ENCODE measurements at regions not wholly inside any gene's neighbourhood (a gene's known extent, or its start where the extent isn't known, plus 50 kb on each side); places are given as distances from the start of the nearest gene placed in this dataset.

DNA sequence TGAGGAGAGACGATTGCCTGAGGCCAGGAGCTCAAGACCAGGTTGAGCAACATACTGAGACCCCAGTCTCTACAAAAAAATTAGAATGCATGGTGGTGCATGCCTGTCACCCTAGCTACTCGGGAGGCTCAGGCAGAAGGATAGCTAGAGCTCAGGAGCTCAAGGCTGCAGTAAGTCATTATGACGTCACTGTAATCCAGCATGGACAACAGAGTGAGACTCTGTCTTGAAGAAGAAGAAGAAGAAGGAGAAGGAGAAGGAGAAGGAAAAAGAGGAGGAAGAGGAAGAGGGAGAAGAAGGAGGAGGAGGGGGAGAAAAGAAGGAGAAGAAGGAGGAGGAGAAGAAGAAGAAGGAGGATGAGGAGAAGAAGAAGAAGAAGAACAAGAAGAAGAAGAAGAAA, 519.1 kb downstream of the CDH9 start:
- no peaks in the 10 kb centered on the region for H4K20me1 ChIP-seq (ENCODE audit: insufficient read depth)
- H2AFZ ChIP-seq (ENCODE audit: low read depth), result no peak overlapping the region
- H3K4me2 ChIP-seq, result no peak overlapping the region
- no peak overlapping the region for H3K9ac ChIP-seq
- H3K27ac ChIP-seq, result no peak overlapping the region
- H3K4me1 ChIP-seq (ENCODE audit: low read depth, poor library complexity, severe bottlenecking), result no peaks in the 10 kb centered on the region
- no peak overlapping the region for H3K4me3 ChIP-seq (IDR thresholded peaks at IDR 0.05; ENCODE audit: insufficient read depth, low read depth, low read length)
- TF ChIP-seq, protein P1, sequence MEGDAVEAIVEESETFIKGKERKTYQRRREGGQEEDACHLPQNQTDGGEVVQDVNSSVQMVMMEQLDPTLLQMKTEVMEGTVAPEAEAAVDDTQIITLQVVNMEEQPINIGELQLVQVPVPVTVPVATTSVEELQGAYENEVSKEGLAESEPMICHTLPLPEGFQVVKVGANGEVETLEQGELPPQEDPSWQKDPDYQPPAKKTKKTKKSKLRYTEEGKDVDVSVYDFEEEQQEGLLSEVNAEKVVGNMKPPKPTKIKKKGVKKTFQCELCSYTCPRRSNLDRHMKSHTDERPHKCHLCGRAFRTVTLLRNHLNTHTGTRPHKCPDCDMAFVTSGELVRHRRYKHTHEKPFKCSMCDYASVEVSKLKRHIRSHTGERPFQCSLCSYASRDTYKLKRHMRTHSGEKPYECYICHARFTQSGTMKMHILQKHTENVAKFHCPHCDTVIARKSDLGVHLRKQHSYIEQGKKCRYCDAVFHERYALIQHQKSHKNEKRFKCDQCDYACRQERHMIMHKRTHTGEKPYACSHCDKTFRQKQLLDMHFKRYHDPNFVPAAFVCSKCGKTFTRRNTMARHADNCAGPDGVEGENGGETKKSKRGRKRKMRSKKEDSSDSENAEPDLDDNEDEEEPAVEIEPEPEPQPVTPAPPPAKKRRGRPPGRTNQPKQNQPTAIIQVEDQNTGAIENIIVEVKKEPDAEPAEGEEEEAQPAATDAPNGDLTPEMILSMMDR (conservative IDR thresholded peaks at IDR 0.05; ENCODE audit: low read depth, low read length), result no peak
- no peaks in the 10 kb centered on the region for H3K36me3 ChIP-seq (ENCODE audit: insufficient read depth)
- H3K27me3 ChIP-seq (ENCODE audit: insufficient read depth, low read depth), result no peaks in the 10 kb centered on the region
- no peaks in the 10 kb centered on the region for H3K79me2 ChIP-seq (ENCODE audit: insufficient read depth, low read depth)

DNA sequence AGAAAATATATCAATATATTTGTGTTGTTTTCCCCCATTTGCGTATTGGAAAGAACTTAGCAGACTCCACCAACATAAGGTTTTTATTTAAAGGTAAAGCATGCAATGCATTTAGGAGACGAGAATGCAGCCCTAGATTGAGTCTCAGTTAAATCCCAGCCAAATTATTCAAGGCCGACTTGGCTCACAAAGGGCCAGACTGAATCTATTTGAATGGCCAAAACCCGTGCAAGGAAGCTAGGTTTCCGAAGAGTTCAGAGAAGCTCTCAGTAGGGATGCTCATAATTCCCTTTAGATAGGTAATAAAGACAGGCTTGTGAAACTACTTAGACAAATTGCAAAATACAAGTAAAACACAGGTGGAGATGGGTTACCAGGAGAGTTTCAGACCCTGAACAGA, 520.3 kb downstream of the CDH9 start:
- Histone ChIP-seq H3K79me2 (ENCODE audit: insufficient read depth, low read depth) (no peaks in the 10 kb centered on the region), H3K9ac (no peak overlapping the region), H4K20me1 (ENCODE audit: insufficient read depth) (no peaks in the 10 kb centered on the region), H3K4me1 (ENCODE audit: low read depth, poor library complexity, severe bottlenecking) (no peaks in the 10 kb centered on the region), H3K27me3 (ENCODE audit: insufficient read depth, low read depth) (no peaks in the 10 kb centered on the region), H3K36me3 (ENCODE audit: insufficient read depth) (no peaks in the 10 kb centered on the region), H2AFZ (ENCODE audit: low read depth) (no peak overlapping the region), H3K27ac (no peak overlapping the region), H3K4me3 (IDR thresholded peaks at IDR 0.05; ENCODE audit: insufficient read depth, low read depth, low read length) (no peak overlapping the region), H3K4me2 (no peak overlapping the region)
- TF ChIP-seq, protein P1 (conservative IDR thresholded peaks at IDR 0.05; ENCODE audit: low read depth, low read length), result no peak

DNA sequence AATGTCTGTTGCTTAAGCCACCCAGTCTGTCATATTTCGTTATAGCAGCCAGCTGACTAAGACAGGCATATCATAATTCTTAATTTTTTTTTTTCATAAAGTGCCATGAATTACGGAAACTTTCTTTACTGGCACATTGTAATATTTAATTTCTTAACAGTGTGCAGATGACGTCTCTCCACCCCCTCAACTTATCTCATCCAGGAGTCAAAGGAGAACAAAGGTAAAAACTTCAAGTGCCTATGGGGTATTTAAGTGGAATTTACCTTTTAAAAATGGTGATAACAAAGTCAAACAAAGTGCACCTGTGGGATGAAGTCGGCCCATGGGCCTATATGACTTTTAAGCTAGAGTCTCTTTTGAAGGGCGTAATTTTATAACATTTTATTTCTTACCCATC, 539.4 kb downstream of the CDH9 start:
- Histone ChIP-seq H3K79me2 (ENCODE audit: insufficient read depth, low read depth) (no peaks in the 10 kb centered on the region), H3K4me2 (no peak overlapping the region), H3K4me3 (IDR thresholded peaks at IDR 0.05; ENCODE audit: insufficient read depth, low read depth, low read length) (no peak overlapping the region), H3K36me3 (ENCODE audit: insufficient read depth) (no peaks in the 10 kb centered on the region), H3K27me3 (ENCODE audit: insufficient read depth, low read depth) (no peaks in the 10 kb centered on the region), H3K27ac (no peak overlapping the region), H4K20me1 (ENCODE audit: insufficient read depth) (no peaks in the 10 kb centered on the region), H2AFZ (ENCODE audit: low read depth) (no peak overlapping the region), H3K4me1 (ENCODE audit: low read depth, poor library complexity, severe bottlenecking) (no peaks in the 10 kb centered on the region), H3K9ac (no peak overlapping the region)
- TF ChIP-seq, protein P1 (conservative IDR thresholded peaks at IDR 0.05; ENCODE audit: low read depth, low read length), result no peak

DNA sequence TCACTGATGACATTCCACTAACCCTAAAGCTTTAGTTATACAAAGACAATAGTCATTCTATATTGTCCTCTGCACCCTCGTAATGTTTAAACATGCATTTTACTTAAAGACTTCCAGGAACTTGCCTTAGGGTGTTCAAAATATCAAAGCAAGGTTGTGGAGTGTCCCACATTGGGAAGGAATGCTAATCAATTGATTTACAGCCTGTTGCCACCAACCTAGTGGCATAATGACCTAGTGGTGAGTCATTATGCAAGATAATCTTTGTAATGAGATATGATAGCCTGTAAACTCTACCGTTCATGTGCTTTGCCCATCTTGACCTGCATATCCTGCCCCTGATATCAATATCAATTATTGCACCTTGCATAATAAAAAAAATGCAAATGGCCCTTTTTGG, 542.9 kb downstream of the CDH9 start:
- TF ChIP-seq, protein P1 (conservative IDR thresholded peaks at IDR 0.05; ENCODE audit: low read depth, low read length), result no peak
- Histone ChIP-seq H3K4me3 (IDR thresholded peaks at IDR 0.05; ENCODE audit: insufficient read depth, low read depth, low read length) (no peak overlapping the region), H3K9ac (no peak overlapping the region), H3K36me3 (ENCODE audit: insufficient read depth) (no peaks in the 10 kb centered on the region), H3K4me2 (no peak overlapping the region), H4K20me1 (ENCODE audit: insufficient read depth) (no peaks in the 10 kb centered on the region), H2AFZ (ENCODE audit: low read depth) (no peak overlapping the region), H3K79me2 (ENCODE audit: insufficient read depth, low read depth) (no peaks in the 10 kb centered on the region), H3K27me3 (ENCODE audit: insufficient read depth, low read depth) (no peaks in the 10 kb centered on the region), H3K4me1 (ENCODE audit: low read depth, poor library complexity, severe bottlenecking) (no peaks in the 10 kb centered on the region), H3K27ac (no peak overlapping the region)
